NT2/D1 (cell line): ENCODE measurements at regions not wholly inside any gene's neighbourhood (a gene's known extent, or its start where the extent isn't known, plus 50 kb on each side); places are given as distances from the start of the nearest gene placed in this dataset.

Experiments used
- SUZ12 ChIP-seq: IDR thresholded peaks from 2 replicates; pipeline ENCODE4 v1.6.1; 2011; ENCODE audit not compliant: insufficient read length, insufficient read depth; ENCODE audit errors: extremely low read depth
- YY1 ChIP-seq: IDR thresholded peaks from 2 replicates; pipeline ENCODE4 v1.6.1; 2011; ENCODE audit not compliant: insufficient read length, insufficient read depth
- ZNF274 ChIP-seq: IDR thresholded peaks from 2 replicates; pipeline ENCODE4 v1.6.1; 2011; ENCODE audit warnings: mild to moderate bottlenecking, low read depth, low read length

- TF ChIP-seq YY1 = no peak
- TF ChIP-seq ZNF274 = no peak
- TF ChIP-seq SUZ12 = no peak
Observed at GRCh38 chr9:135345775-135346433, 133.7 kb upstream of the PPP1R26 start.
